HG03060 (cell line): ENCODE measurements at regions not wholly inside any gene's neighbourhood (a gene's known extent, or its start where the extent isn't known, plus 50 kb on each side); places are given as distances from the start of the nearest gene placed in this dataset.

ENCODE experiments used
- ATAC-seq: cut with Tn5 transposase; IDR thresholded peaks from one replicate; pipeline ENCODE4 v1.9.1; 2021; ENCODE audit warnings: low read depth, moderate number of reproducible peaks; ENCODE audit not compliant: unreplicated experiment

DNA sequence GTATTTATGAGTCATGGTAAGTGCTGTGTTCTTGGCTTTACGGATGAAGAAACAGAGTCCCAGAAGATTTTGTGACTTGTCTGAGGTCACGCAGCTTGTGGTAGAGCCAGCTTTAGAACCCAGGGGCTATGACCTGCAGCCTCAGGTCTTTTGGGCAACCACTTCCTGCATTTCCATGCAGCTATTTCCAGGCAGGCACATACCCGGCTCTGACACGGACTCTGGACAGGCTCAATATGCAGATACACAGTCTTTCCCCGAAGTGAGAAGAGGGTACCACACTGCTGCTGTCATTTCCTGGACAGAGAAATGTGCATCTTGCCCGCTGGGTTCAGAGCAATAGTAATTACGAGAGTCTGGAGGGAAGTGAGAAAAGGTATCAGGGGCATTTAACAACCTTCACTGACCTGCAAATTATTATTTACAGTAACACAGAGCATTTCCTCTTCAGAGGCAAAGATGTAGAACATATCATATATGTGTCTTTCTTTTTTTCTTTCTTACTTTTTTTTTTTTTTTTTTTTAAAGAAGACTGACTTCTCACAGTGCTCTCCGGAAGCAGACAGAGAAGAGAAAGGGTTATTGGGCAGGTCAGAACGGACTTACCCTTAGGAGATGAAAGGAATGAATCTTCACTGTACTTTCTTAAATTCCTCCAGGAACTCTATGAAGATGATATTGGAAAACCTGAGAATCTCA lies 185.1 kb downstream of the CLIC5 start:
- peak; percentile 87 for ATAC-seq

DNA sequence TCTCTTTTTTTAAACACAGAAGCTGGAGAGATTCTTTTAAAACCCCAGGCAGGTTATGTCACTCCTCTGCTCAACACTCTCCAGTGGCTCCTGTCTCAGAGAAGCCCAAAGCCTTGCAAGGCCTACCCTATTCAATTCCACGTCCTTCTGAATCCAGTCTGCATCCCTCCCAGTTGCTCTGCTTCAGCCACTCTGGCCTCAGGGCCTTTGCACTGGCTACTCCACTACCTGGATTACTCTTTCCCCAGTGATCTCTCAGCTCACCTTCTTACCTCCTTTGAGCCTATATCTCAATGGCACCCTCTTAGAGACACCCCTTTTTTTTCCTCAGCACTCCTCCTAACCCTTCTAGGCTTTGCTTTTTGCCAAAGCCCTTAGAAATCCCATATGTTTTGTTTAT lies 185.8 kb downstream of the CLIC5 start:
- no peak for ATAC-seq

DNA sequence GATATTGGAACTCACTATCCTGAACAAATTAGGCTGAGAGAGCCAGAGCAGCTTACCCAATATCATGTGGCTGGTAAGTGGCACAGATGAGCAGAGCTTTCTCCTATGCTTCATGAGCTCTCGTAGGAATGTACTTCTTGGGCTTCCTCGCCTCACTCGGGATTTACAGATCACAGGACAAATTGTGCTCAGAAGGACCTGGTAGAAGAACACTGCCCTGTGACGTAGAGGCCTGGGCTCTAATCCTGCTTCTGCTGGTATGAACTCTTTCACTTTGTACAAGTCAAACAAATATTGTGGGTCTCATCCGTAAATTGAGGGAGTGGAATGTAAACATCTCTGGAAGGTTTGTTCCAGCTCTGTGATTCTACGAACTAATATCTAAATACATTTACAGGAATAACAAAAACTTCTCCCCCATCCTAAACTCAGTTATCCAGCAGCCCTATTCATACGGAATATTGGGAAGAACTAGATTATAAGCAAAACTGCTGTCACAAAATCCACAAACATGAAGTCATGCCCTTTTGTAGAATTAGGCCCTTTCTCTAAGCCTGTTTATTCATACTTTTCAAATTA lies 187.6 kb downstream of the CLIC5 start:
- ATAC-seq: no peak

DNA sequence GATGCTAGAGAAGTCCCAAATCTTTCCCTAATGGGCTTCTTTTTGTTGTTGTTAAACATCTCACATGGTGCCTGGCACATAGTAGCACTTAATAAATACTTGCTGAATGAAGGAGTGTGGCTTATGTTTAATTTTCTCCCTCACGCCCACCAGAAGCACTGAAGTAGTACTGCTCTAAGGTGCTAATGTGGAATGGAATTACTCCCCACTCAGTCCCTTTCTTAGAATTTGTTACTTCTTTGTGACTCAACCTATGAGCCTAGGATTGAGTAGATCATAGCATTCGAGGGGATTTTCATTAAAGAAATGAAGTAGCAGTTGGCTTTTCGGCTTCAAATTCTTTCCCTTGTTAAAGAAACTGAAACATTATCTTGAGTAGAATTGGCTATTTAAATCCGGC lies 192.8 kb downstream of the CLIC5 start:
- ATAC-seq: no peak

DNA sequence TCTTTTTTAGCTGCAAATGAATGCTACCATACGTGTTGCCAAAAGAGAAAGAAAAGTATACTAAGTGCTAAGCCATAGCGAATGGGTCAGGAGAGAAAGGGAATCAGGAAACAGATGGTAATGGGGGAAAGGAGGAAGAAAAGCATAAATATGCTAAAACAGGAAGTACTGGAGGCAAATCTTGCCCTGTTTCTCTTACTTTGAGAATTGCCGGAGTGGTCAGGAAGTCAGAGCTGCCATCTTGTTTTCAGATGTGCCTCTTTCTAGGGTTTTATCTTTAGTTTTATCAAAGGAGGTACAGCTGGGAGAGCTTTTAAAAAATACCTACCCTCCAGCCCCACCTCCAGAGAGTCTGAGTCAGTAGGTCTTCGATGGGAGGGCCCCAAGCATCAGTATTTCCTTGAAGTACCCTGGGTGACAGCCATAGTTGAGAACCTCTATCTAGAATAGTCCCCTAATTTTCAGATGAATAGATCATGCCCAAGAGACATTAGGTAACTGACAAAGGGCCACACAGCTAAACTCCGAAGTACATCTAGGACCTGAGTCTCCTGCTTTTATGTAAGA lies 193.3 kb downstream of the CLIC5 start:
- no peak for ATAC-seq

DNA sequence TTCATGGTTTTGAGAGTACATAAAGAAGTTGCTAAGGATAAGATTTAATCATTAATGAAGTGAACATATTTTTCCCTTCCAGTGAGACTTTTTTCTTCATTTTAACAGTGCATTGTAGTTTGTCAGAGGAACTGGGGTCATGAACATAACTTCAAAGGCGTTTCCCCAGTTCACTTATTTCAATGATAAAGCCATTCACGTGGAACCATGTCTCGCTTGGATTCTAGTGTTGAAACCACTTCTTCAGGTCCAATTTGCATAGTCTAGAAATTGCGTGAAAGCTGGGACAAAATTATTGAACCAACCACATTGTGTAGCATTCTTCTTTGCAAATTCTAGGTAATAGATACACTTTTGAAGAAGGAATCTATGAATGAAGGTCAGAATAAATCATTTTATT lies 197.0 kb downstream of the CLIC5 start:
- no peak for ATAC-seq

DNA sequence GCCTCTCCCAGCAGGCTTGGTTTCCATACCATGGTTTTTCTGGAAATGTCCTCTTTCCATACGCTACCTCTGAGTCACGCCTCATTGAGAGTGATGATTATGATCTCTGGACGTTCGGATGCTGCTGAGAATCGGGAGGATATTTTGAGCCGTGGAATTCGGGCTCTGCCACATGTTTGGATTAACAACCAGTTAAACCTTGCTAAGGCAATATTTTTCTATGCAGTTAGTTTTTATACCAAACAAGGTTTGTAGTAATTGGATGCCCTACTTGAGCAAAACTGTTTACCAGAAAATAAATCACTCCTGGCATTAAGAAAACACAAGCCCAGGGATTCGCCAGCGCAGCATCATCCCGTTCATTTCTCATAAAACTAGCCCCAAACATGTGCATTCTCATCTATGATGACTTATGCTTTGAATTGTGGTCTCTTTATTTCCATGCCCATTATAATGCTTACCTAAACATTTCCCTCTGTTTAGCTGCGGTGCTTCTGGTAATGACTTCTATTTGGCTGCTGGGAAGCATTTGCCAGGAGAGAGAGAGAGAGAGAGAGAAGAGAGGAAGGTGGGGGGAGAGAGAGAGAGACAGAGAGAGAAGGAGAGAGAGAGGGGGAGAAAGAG lies 198.9 kb downstream of the CLIC5 start:
- ATAC-seq: no peak

DNA sequence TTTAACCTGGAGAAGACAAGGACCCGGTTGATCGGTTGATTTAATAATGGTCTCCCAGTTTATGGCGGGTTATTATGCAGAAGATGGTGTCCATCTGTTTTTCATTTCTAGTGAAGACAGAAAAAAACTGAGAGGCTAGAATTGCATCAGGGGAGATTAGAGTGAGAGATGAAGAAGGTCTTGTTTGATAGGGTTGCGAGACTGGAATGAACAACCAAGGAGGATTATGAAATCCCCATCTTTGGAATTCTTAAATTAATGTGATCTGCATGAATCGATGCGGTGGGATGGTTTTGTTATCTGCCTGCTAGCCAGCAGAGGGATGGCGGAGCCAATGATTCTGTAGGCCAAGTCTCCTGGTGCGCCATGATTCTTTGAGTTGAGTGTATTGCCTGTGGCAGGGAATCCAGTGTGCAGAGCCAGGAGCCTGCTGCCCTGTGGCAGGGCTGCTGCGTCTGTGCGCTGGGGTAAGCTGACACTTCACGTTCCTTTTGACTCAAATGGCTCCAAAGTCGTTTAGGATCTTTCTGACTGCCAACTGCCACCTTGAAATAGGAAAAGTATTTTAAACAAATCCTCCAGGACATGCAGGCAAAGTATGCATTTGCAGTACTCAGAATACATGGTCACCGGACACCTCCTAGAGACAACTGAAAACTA lies 200.1 kb downstream of the CLIC5 start:
- ATAC-seq: no peak

DNA sequence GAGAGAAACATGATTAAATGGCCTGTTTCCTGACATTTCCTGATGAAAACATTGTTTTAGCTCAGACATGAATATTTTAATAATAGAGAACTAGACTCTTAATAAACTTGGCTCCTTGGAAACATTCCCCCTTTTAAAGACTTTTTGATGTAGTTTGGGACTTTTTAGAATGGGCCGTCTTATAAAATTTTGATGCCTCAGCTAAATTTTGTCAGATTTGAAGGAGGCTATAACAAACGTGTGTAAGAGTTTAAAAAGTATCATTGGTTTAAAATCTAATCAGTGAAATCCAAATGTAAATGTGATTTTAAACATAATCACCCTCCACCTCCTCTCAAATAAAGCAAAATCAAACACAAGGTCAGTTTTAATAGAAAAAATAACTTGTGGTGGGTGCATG lies 200.9 kb downstream of the CLIC5 start:
- no peak for ATAC-seq

DNA sequence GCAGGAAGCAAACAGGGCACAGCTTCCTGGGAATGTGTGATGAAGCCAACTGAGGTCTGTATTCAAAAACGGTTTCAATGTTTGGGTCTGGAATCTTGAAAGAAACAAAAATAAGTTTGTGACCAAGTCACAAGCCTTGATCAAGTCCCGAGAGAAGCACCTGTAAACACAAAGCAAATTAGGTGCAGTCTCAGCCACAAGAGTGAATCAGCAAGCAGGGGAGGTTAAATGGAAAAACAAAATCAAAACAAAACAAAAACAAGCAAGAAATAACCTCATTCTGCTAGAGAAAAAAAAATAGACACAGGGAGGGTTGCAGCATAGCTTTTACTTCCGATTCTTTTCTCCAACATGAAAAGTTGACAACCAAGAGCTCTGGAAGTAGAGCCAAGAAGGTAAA lies 201.7 kb downstream of the CLIC5 start:
- no peak for ATAC-seq

DNA sequence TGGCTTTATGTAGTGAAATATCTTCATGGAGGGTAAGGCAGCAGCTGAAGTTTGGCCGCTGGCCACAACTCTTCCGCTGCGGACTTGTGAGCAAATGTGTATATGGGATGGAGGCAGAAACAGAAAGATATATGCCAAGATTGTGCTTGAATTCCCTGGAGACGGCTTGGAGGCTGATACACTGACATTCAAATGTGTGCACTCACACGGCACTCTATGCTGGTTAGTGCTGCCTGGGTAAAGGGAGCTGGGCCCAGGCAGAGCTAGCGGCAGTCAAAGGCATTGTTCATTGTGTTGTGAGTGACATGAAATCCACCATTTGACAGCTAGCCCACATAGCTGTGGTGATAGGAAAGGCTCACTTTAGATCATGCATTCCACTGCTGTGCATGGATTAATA lies 202.7 kb downstream of the CLIC5 start:
- ATAC-seq: no peak

DNA sequence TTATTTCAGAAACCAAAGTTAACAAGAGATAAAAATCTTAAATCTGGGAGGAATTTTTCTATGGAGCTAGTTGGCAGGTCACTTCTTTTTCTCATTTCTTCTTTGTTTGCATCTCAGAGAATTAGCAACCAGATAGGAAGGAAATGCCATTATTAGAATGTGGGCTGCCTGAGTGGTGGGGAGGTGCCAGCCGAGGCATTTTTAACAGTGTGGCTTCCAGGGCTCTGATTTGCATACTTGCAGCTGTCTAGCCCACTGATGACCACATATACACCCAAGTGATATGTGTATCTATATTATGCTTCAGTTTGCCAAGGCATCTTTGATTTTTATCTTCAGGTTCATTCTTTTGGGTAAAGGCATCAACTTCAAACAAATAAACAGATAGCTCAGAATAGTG lies 206.7 kb downstream of the CLIC5 start:
- ATAC-seq: no peak

DNA sequence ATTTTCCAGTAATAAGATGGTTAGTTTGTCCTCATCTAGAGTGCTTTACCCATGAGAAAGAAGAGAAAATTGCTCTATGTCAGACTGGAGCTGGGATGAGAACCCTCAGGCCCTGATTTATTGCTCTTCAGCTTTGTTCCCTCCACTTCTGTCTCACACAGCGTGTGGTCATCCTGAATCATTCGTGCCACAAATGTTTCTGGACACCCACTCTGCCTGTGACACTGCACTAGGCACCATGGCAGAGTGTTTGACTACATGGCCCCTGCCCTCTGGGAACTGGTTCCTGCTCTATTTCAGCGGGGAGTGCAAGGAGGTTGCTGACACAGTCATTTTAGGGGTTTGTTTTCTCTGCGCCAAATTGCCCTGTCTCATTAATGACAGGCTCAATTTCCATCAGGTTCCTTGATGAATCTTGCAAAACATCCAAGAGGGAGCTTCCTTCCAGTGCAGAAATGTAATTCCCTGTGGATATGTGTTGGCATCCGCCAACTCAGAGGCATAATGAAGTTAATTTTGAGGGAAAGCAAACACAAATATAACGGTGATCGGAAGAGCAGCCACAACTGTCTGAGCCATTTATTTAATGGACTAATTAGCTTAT lies 207.5 kb downstream of the CLIC5 start:
- ATAC-seq: no peak

DNA sequence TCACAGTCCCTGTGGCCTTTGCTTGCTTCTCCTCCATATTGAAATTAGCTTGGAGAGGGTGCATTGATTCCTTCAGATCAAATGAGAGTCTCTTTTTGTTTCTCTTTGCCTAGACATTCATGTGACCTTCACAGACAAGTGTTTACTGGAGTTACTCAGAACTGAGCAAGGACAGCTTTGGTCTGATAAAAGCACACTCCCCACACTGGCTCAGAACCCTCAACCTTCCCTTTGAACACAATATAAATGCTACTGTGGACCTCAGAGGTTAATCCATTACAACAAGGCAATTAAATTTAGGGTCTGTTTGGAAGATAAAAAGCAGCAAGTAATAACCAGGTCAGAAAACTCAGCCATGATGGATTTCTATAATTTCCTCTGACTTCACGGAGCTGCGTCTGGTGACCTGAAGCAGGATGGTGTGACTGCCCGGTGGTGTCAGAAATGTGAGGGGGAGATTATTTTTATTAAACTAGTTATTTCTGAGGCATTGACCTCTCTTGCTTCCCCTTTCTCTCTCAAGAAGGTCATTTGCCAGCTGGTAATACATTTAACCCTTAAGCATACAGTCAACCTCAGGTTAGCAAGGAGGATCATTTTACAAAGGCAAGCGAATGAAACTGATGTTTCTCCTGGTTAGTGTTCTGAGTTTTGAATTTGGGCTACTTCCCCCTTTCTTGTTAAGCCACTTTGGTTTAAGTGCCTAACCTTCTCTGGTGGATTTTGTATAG lies 208.2 kb downstream of the CLIC5 start:
- ATAC-seq: no peak

DNA sequence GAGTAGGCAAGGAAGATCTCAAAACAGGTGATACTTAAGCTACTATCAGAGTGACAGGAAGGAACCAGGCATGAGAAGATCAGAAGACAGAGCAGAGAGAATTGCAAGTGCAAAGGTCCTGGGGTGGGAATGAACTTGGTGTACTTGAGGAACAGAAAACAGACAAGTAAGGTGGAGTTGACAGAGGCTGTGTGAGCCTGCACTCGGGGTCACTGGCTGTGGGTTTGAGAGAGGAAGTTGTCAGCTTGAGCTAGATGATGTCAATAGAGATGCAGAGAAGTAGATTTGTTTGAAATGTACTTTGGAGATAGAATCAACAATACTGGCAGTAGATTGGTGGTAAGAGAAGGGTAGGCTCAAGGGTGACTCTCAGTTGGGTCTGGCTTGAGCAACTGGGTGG lies 209.5 kb downstream of the CLIC5 start:
- no peak for ATAC-seq

DNA sequence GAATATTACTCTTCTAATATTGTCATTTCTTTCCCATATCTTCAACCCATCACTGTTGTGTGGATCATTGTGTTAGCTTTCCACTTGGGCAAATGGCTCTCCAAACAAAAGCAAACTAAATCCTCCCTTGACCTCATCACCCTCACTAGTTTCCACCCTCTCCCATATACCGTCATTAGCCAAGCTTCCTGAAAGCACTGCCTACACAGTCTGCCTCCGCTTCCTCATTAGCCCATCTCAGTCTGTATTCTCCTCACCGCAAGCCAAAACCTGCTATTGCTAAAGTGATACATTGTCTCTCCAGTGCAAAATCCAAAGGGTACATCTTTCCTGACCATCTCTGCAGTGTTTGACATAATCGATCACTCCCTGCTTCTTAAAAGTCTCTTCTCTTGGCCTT lies 212.6 kb downstream of the CLIC5 start:
- ATAC-seq: no peak

DNA sequence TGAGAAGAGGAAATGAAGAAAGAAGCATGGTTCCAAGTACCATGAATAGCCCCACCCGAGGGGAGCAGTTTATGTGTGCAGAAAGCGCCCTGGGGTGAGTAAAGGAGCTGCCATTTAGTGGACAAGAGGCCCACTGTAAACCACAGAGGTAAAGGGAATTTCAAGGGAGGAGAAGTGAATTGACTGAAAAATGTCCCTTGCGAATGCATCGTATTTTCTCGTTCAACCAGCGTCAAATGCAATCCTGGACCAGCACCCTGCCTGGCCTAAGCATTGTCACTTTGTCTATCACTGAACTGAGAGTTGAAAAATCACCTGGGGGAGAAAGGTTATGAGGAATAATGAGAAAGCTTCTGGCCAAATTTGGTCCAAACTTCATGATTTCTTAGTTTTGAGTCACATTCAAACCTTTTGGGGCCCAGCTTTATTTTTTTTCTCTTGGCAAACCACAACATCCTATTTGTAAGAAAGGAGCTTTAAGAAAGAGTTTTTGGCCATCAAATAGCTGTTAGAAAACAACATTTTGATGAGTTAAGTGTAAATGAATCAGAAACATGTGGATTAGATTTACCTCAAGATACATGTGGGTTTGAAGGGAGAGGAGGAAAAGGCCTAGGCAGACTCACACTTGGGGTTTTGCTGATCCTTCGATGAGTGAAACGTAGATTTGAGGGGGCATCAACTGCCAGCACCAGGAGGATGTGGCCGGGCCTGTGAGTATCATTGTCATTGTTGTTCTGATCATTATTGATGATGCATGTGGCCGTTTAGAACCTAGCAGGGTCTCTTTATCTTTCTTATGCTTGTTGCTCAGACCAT lies 214.0 kb downstream of the CLIC5 start:
- ATAC-seq: no peak

DNA sequence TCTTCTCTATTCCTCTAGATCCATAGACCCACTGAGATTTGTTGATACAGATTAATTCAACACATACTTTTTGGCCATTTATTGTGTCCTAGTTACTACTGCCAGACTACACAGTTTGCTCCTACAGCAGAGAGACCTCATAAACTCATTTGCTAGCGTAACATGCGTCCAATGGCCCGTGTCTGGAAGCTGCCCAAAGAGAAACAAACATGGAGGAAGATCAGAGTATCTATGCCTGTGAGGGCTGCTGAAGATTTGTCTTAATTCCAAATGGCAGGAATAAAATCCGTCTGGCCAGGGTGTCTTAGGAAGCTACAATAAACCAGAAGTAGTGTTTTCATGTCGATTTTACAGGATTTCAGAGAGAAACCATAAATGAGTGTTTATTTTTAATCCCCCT lies 214.7 kb downstream of the CLIC5 start:
- ATAC-seq: no peak

DNA sequence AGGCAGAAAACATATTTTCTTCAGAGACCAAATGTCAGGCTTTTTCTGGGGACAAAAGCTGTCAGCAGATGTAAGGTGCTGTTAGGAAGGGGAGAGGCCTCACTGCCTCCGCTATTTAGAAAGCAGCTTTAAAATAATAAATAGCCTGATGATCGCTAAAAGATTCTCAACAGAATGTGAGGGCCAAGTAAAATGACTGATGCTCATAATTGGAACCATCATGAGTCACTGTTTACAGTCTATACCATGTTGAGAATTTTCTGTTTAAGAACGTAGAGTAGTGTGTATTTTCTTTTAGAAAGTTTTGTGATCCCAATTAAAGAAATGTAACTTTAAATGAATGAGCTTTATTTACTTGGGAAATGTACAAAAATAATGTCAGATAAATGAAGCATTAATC lies 220.0 kb downstream of the CLIC5 start:
- ATAC-seq: no peak

DNA sequence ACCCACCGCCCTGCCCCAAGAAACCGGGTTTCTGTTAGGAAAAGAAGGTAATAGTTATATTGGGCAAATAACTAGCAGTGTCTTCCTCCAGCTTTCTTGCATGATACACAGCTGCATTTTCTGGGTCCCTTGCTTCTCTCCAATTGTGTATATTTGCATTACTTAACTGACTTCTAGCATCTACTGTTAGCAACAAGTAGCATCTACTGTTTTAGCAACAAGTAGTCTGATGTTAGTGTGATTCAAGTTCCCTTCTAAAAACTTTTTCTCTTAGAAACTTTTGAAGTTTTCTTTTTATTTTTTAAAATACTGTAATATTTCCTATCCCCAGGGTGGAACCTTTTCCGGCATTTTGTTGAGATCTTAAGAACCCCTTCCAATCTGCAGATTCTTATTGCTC lies 221.2 kb downstream of the CLIC5 start:
- no peak for ATAC-seq
